Neural progenitor cell (in vitro differentiated cells): ENCODE measurements at regions not wholly inside any gene's neighbourhood (a gene's known extent, or its start where the extent isn't known, plus 50 kb on each side); places are given as distances from the start of the nearest gene placed in this dataset.

ENCODE experiments used
- DNase-seq: peaks from one replicate; pipeline ENCODE4 v3.0.0-alpha.2; 2016; ENCODE audit warnings: low spot score
- H2AFZ ChIP-seq: fragments of 200-600 bp; sonication (generic); replicated peaks from 2 replicates; pipeline ENCODE4 v1.6.1; 2016; ENCODE audit warnings: antibody characterized with exemption
- H3F3A ChIP-seq: fragments of 200-600 bp; sonication (generic); 2 replicates; pipeline ENCODE4 v1.6.1; 2016; ENCODE audit warnings: antibody characterized with exemption, low read depth
- H3K27ac ChIP-seq: fragments of 200-600 bp; sonication (generic); 2 replicates; pipeline ENCODE4 v1.5.1; 2016; ENCODE audit warnings: mild to moderate bottlenecking
- H3K27me3 ChIP-seq: fragments of 200-600 bp; sonication (generic); 2 replicates; pipeline ENCODE4 v1.6.1; 2016; ENCODE audit warnings: mild to moderate bottlenecking, moderate library complexity
- H3K36me3 ChIP-seq: fragments of 200-600 bp; sonication (generic); 2 replicates; pipeline ENCODE4 v1.5.1; 2016
- H3K4me1 ChIP-seq: fragments of 200-600 bp; sonication (generic); 2 replicates; pipeline ENCODE4 v1.6.1; 2016; ENCODE audit warnings: mixed run types
- H3K4me2 ChIP-seq: fragments of 200-600 bp; sonication (generic); 2 replicates; pipeline ENCODE4 v1.6.1; 2016
- H3K4me3 ChIP-seq: fragments of 200-600 bp; sonication (generic); 2 replicates; pipeline ENCODE4 v1.5.1; 2016
- H3K79me2 ChIP-seq: fragments of 200-600 bp; sonication (generic); 2 replicates; pipeline ENCODE4 v1.6.1; 2016; ENCODE audit warnings: low read depth
- H3K9ac ChIP-seq: fragments of 200-600 bp; sonication (generic); 2 replicates; pipeline ENCODE4 v1.6.1; 2016
- H3K9me3 ChIP-seq: fragments of 200-600 bp; sonication (generic); 2 replicates; pipeline ENCODE4 v1.5.1; 2016; ENCODE audit warnings: low read depth
- H4K20me1 ChIP-seq: fragments of 200-600 bp; sonication (generic); 2 replicates; pipeline ENCODE4 v1.6.1; 2016; ENCODE audit warnings: low read depth
- H3K27ac Mint-ChIP-seq: 3 replicates; pipeline ENCODE4 v1.8.0; 2021; ENCODE audit warnings: mixed read lengths
- H3K27me3 Mint-ChIP-seq: 2 replicates; pipeline ENCODE4 v1.8.0; 2022; ENCODE audit warnings: low read depth, mild to moderate bottlenecking, inconsistent platforms, moderate library complexity, mixed read lengths; ENCODE audit not compliant: insufficient read depth
- H3K36me3 Mint-ChIP-seq: 3 replicates; pipeline ENCODE4 v1.8.0; 2021; ENCODE audit warnings: mixed read lengths
- H3K4me1 Mint-ChIP-seq: 3 replicates; pipeline ENCODE4 v1.8.0; 2021; ENCODE audit warnings: mixed read lengths
- H3K4me3 Mint-ChIP-seq: 3 replicates; pipeline ENCODE4 v1.8.0; 2021; ENCODE audit warnings: mild to moderate bottlenecking, moderate library complexity, mixed read lengths
- H3K9me3 Mint-ChIP-seq: 3 replicates; pipeline ENCODE4 v1.8.0; 2020; ENCODE audit warnings: mixed read lengths
- CTCF ChIP-seq: fragments of 200-600 bp; sonication (generic); IDR thresholded peaks from 2 replicates; pipeline ENCODE4 v1.5.1; 2017; ENCODE audit warnings: antibody characterized with exemption, mild to moderate bottlenecking
- EZH2 ChIP-seq: fragments of 200-600 bp; sonication (generic); IDR thresholded peaks from 2 replicates; pipeline ENCODE4 v1.6.1; 2017; ENCODE audit warnings: antibody characterized with exemption, mild to moderate bottlenecking, moderate library complexity
- EZH2phosphoT487 ChIP-seq: fragments of 200-600 bp; sonication (generic); IDR thresholded peaks from 2 replicates; pipeline ENCODE4 v1.6.1; 2017; ENCODE audit warnings: antibody characterized with exemption

GRCh38 chr2:238518172-238518820 is 91.6 kb downstream of the ASB1 start:
- Histone ChIP-seq H3K4me3 (no peak overlapping the region), H3K4me1 (peaks cover under 1% of the 10 kb centered on the region), H4K20me1 (no peaks in the 10 kb centered on the region), H3K36me3 (no peaks in the 10 kb centered on the region), H3F3A (no peaks in the 10 kb centered on the region), H3K4me2 (no peak overlapping the region), H3K9me3 (no peaks in the 10 kb centered on the region), H3K27me3 (no peaks in the 10 kb centered on the region), H3K79me2 (no peaks in the 10 kb centered on the region), H2AFZ (no peak overlapping the region), H3K27ac (no peak overlapping the region), H3K9ac (no peak overlapping the region)
- TF ChIP-seq CTCF (no peak), EZH2phosphoT487 (no peak), EZH2 (no peak)
- DNase-seq = no peak
- no peak overlapping the region for H3K4me3 Mint-ChIP-seq
- peaks cover 6% of the 10 kb centered on the region for H3K4me1 Mint-ChIP-seq
- H3K36me3 Mint-ChIP-seq = peaks cover 5% of the 10 kb centered on the region
- H3K27me3 Mint-ChIP-seq = no peaks in the 10 kb centered on the region
- no peak overlapping the region for H3K27ac Mint-ChIP-seq
- H3K9me3 Mint-ChIP-seq = peaks cover 21% of the 10 kb centered on the region

GRCh38 chr2:238518821-238519186 is 92.1 kb downstream of the ASB1 start:
- Histone ChIP-seq H3K4me2 (no peak overlapping the region), H3K27ac (no peak overlapping the region), H3K79me2 (no peaks in the 10 kb centered on the region), H3K9me3 (no peaks in the 10 kb centered on the region), H3K27me3 (no peaks in the 10 kb centered on the region), H3K9ac (no peak overlapping the region), H3F3A (no peaks in the 10 kb centered on the region), H2AFZ (no peak overlapping the region), H3K4me1 (peaks cover 4% of the 10 kb centered on the region), H4K20me1 (no peaks in the 10 kb centered on the region), H3K36me3 (no peaks in the 10 kb centered on the region), H3K4me3 (no peak overlapping the region)
- Mint-ChIP-seq H3K36me3 (peaks cover 5% of the 10 kb centered on the region), H3K9me3 (peaks cover 21% of the 10 kb centered on the region), H3K4me1 (peaks cover 9% of the 10 kb centered on the region), H3K27ac (no peak overlapping the region), H3K27me3 (no peaks in the 10 kb centered on the region), H3K4me3 (no peak overlapping the region)
- TF ChIP-seq CTCF (no peak), EZH2phosphoT487 (no peak), EZH2 (no peak)
- DNase-seq = no peak

GRCh38 chr2:238520359-238520886 is 93.7 kb downstream of the ASB1 start:
- TF ChIP-seq EZH2phosphoT487 = no peak
- TF ChIP-seq CTCF = no peak
- TF ChIP-seq EZH2 = no peak
- H2AFZ ChIP-seq = no peak overlapping the region
- no peaks in the 10 kb centered on the region for H3K36me3 ChIP-seq
- peaks cover 4% of the 10 kb centered on the region for H3K4me1 ChIP-seq
- no peak for DNase-seq
- peaks cover 5% of the 10 kb centered on the region for H3K36me3 Mint-ChIP-seq
- H3K9ac ChIP-seq = no peak overlapping the region
- no peak overlapping the region for H3K27ac ChIP-seq
- H3K9me3 Mint-ChIP-seq = peaks cover 17% of the 10 kb centered on the region
- H3K27me3 ChIP-seq = no peaks in the 10 kb centered on the region
- H3K27me3 Mint-ChIP-seq = no peaks in the 10 kb centered on the region
- H4K20me1 ChIP-seq = no peaks in the 10 kb centered on the region
- no peaks in the 10 kb centered on the region for H3K9me3 ChIP-seq
- H3K4me2 ChIP-seq = no peak overlapping the region
- no peak overlapping the region for H3K4me3 ChIP-seq
- no peaks in the 10 kb centered on the region for H3F3A ChIP-seq
- H3K4me1 Mint-ChIP-seq = peaks cover 10% of the 10 kb centered on the region
- no peak overlapping the region for H3K27ac Mint-ChIP-seq
- H3K79me2 ChIP-seq = no peaks in the 10 kb centered on the region
- no peak overlapping the region for H3K4me3 Mint-ChIP-seq
